K562 (cell line): ENCODE measurements at regions not wholly inside any gene's neighbourhood (a gene's known extent, or its start where the extent isn't known, plus 50 kb on each side); places are given as distances from the start of the nearest gene placed in this dataset.
A peak's percentile ranks its signal among the peaks of the same experiment; 100 is the strongest.

Experiments used
- CBFA2T3 ChIP-seq: fragments of 450-650 bp; IDR thresholded peaks from 2 replicates; pipeline ENCODE4 v1.6.1; 2017
- CEBPZ ChIP-seq: fragments of 150-350 bp; IDR thresholded peaks from 2 replicates; pipeline ENCODE4 v1.6.1; 2014; ENCODE audit warnings: low read depth, mild to moderate bottlenecking, low read length, borderline replicate concordance
- CREB3L1 ChIP-seq: fragments of 450-650 bp; IDR thresholded peaks from 2 replicates; pipeline ENCODE4 v1.6.1; 2014; ENCODE audit warnings: low read depth, mild to moderate bottlenecking, moderate library complexity, borderline replicate concordance
- E2F3 ChIP-seq: fragments of 250-450 bp; sonication (Bioruptor Pico); IDR thresholded peaks from 2 replicates; pipeline ENCODE4 v1.4.0; 2020; ENCODE audit warnings: mild to moderate bottlenecking
- GABPB1 ChIP-seq: sonication (generic); formaldehyde crosslinking; IDR thresholded peaks from 2 replicates; pipeline ENCODE4 v1.8.0; 2022; ENCODE audit warnings: mild to moderate bottlenecking, missing genetic modification reagents
- HDAC6 ChIP-seq: IDR thresholded peaks from 2 replicates; pipeline ENCODE4 v1.6.1; 2012; ENCODE audit warnings: low read depth, mild to moderate bottlenecking, control low read depth, inconsistent platforms, low read length, moderate library complexity
- HNRNPLL ChIP-seq: fragments of 200-400 bp; formaldehyde crosslinking; IDR thresholded peaks from 2 replicates; pipeline ENCODE4 v1.6.1; 2017; ENCODE audit warnings: low read length, low read depth, mild to moderate bottlenecking; ENCODE audit not compliant: poor library complexity, severe bottlenecking
- RBM25 ChIP-seq: fragments of 200-400 bp; formaldehyde crosslinking; IDR thresholded peaks from 2 replicates; pipeline ENCODE4 v1.6.1; 2018; ENCODE audit warnings: low read length, low read depth, moderate library complexity; ENCODE audit not compliant: severe bottlenecking
- SMARCA5 ChIP-seq: fragments of 450-650 bp; IDR thresholded peaks from 2 replicates; pipeline ENCODE4 v1.6.1; 2016
- ZBTB33 ChIP-seq: sonication (generic); formaldehyde crosslinking; IDR thresholded peaks from 2 replicates; pipeline ENCODE4 v1.8.1; 2023; ENCODE audit warnings: mild to moderate bottlenecking, missing genetic modification reagents
- ZKSCAN8 ChIP-seq: fragments of 200-800 bp; sonication (Bioruptor generic); IDR thresholded peaks from 2 replicates; pipeline ENCODE4 v1.6.1; 2016; ENCODE audit warnings: missing genetic modification characterization, missing compliant biosample characterization
- ZNF174 ChIP-seq: fragments of 250-450 bp; sonication (Bioruptor Pico); IDR thresholded peaks from 2 replicates; pipeline ENCODE4 v1.4.0; 2020; ENCODE audit warnings: mild to moderate bottlenecking
- ZNF24 ChIP-seq: fragments of 450-650 bp; IDR thresholded peaks from 2 replicates; pipeline ENCODE4 v1.6.1; 2016
- ZNF41 ChIP-seq: fragments of 250-450 bp; sonication (Bioruptor Pico); conservative IDR thresholded peaks from 2 replicates; pipeline ENCODE4 v1.4.0; 2020; ENCODE audit warnings: mild to moderate bottlenecking
- ZNF655 ChIP-seq: fragments of 250-450 bp; sonication (Bioruptor Pico); IDR thresholded peaks from 2 replicates; pipeline ENCODE4 v1.5.0; 2021
- TF ChIP-seq, protein P1 (sequence below): fragments of 250-450 bp; sonication (Bioruptor Pico); IDR thresholded peaks from 2 replicates; pipeline ENCODE4 v1.4.0; 2020; ENCODE audit warnings: mild to moderate bottlenecking

DNA sequence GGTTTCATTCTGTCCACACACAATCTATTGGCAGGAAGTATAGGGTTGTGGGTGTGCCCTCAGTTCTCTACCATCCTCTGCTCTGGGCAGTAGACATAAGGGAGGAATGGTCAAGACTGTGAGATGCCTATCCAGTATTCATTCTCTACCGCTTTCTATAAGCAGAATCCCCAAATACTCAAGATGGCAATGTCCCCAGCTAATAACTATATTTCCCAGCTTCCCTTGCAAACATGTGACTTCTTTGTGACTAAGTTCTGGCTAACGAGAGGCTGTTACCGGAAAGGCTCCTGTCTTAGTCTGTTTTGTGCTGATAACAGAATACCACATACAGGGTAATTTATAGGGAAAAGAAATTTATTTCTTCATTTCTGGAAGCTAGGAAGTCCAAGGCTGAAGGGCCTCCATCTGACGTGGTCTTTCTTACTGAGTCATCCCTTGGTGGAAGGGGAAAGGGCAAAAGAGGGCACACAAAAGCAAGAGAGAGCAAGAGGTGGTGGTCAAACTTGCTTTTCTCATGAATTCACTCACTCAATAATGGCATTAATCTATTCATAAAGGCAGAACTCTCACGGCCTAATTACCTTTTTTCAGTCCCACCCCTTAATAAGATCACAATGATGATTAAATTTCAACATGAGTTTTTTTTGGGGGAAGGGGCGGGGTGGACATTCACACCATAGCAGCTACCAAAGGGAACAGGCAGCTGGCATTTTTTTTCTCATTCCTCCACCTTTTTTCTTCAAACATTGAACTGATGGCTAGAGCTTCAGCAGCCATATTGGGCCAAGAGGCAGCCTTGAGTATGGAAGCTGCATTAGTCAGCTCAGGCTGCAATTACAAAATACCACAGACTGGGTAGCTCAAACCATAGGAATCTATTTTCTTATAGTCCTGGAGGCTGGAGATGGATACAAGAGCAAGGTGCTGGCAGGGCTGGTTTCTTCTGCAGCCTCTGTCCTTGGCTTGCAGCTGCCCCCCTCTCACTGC, 109.7 kb upstream of the OR9Q1 start (continued):
- TF ChIP-seq, protein P1, sequence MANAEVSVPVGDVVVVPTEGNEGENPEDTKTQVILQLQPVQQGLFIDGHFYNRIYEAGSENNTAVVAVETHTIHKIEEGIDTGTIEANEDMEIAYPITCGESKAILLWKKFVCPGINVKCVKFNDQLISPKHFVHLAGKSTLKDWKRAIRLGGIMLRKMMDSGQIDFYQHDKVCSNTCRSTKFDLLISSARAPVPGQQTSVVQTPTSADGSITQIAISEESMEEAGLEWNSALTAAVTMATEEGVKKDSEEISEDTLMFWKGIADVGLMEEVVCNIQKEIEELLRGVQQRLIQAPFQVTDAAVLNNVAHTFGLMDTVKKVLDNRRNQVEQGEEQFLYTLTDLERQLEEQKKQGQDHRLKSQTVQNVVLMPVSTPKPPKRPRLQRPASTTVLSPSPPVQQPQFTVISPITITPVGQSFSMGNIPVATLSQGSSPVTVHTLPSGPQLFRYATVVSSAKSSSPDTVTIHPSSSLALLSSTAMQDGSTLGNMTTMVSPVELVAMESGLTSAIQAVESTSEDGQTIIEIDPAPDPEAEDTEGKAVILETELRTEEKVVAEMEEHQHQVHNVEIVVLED (CRISPR knock-in tag): no peak
- TF ChIP-seq HDAC6: no peak
- TF ChIP-seq CREB3L1: no peak
- TF ChIP-seq GABPB1: no peak
- TF ChIP-seq ZKSCAN8 (CRISPR knock-in tag): peak; percentile 83; the same call in 1 of the 2 replicates
- no peak for TF ChIP-seq HNRNPLL
- peak; percentile 62 for TF ChIP-seq CBFA2T3
- no peak for TF ChIP-seq ZNF174 (CRISPR knock-in tag)
- TF ChIP-seq SMARCA5: peak; percentile 58; the same call in 1 of the 2 replicates
- no peak for TF ChIP-seq ZNF655
- no peak; the same call in 1 of the 2 replicates for TF ChIP-seq ZNF41 (CRISPR knock-in tag)
- TF ChIP-seq E2F3 (CRISPR knock-in tag): no peak
- TF ChIP-seq CEBPZ: no peak
- TF ChIP-seq RBM25: peak; percentile 90
- TF ChIP-seq ZBTB33 (CRISPR knock-in tag): no peak
- TF ChIP-seq ZNF24: no peak
